ENCODE measurements at regions not wholly inside any gene's neighbourhood (a gene's known extent, or its start where the extent isn't known, plus 50 kb on each side); places are given as distances from the start of the nearest gene placed in this dataset.

DNA sequence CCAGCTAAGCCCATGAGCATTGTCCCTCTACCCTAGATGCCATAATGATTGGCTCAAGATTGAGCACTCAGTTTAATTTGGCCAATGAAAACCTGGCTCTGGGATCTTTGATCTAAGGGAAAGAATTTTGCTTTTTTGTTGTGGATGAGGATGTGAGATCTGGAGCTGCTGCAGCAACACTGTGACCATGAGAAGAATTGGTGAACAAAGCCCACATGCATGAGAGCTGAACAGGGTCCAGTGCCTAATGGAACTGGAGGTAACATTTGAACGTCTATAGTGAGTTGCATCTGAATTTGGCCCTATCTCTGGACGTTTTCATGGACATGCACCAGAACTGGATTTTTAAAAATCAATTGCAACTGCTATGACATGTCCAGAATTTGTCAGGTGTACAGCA is 338.6 kb downstream of the AACS start:
- ATAC-seq (replicated peaks; ENCODE audit: extremely low read depth, poor library complexity, severe bottlenecking), result no peak
- H3K4me1 Mint-ChIP-seq, result no peaks in the 10 kb centered on the region
- H3K4me3 Mint-ChIP-seq, result no peak overlapping the region
- no peaks in the 10 kb centered on the region for H3K9me3 Mint-ChIP-seq
- H3K27ac Mint-ChIP-seq (ENCODE audit: low read depth), result no peak overlapping the region
- peaks cover 13% of the 10 kb centered on the region for H3K27me3 Mint-ChIP-seq
- no peak for DNase-seq (ENCODE audit: low spot score in 2 of 2)
- peaks cover 2% of the 10 kb centered on the region for H3K36me3 Mint-ChIP-seq (ENCODE audit: insufficient read depth)

DNA sequence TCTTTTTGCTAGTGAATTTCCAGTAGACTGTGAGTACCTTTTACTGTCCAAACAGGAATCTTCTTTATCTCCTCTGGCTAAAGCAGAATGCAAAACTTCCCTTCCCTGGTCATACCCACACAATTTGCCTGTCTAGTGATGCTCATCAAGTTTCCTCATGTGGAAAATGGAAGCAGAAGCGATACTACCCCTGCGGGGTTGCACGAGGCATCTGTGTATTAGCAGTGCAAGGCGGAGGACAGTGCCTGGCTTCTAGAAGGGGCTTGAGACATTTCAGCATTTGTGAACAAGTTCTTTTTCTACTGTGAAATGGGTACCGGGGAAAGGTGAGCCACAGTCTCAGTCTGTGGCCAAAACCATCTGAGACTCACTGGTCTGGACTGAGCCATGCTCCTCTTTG is 340.9 kb downstream of the AACS start:
- Mint-ChIP-seq H3K27me3 (peaks cover 13% of the 10 kb centered on the region), H3K27ac (ENCODE audit: low read depth) (no peak overlapping the region)

DNA sequence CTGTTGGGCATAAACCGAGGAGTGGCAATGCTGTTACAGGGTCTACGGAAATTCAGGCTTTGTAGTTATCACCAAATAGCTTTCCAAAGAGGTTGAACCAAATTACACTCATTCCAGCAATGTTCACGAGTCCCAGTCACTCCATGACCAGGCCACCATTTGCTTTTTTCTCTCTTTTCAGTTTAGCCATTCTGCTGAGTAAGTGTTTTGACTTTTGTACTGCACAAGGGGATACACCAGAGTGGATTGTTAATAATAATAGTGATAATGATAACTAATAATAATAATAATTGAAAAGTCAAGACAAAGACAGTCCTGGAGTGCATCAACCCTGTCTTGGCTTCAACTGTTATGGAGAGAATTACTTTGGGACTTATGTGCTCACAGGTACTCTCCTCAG is 343.5 kb downstream of the AACS start:
- H3K27ac Mint-ChIP-seq (ENCODE audit: low read depth), result no peak overlapping the region
- peaks cover 13% of the 10 kb centered on the region for H3K27me3 Mint-ChIP-seq
- H3K9me3 Mint-ChIP-seq, result peaks cover 11% of the 10 kb centered on the region
- H3K36me3 Mint-ChIP-seq (ENCODE audit: insufficient read depth), result no peaks in the 10 kb centered on the region
- no peak overlapping the region for H3K4me3 Mint-ChIP-seq
- DNase-seq (ENCODE audit: low spot score in 2 of 2) (no peak), ATAC-seq (replicated peaks; ENCODE audit: extremely low read depth, poor library complexity, severe bottlenecking) (no peak)
- H3K4me1 Mint-ChIP-seq, result no peaks in the 10 kb centered on the region

More for the DNA sequence above, 340.9 kb downstream of the AACS start:
- no peak for ATAC-seq (replicated peaks; ENCODE audit: extremely low read depth, poor library complexity, severe bottlenecking)
- Mint-ChIP-seq H3K36me3 (ENCODE audit: insufficient read depth) (peaks cover under 1% of the 10 kb centered on the region), H3K4me3 (no peak overlapping the region), H3K4me1 (no peaks in the 10 kb centered on the region), H3K9me3 (no peaks in the 10 kb centered on the region)
- DNase-seq (ENCODE audit: low spot score in 2 of 2), result no peak

DNA sequence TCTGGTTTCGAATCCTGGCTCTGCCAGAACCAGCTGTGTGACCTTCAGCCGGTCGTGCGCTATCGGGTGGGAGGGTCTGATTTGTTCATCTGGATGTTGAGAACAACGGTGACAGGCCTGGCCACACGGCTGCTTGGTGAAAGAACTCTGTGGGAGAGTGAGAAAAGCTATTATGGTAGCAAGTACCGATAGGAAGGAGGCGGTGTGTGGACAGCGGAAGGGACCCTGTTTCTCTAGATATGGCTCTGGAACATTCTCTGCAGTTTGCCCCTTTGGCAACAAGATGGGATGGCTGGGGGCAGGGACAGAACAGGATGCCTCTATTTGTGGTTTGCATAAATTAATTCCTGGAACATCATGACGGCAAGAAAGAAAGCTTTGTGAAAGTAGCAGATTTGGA is 347.3 kb downstream of the AACS start:
- DNase-seq (ENCODE audit: low spot score in 2 of 2) (no peak), ATAC-seq (replicated peaks; ENCODE audit: extremely low read depth, poor library complexity, severe bottlenecking) (no peak)
- H3K4me3 Mint-ChIP-seq, result no peak overlapping the region
- no peak overlapping the region for H3K27ac Mint-ChIP-seq (ENCODE audit: low read depth)
- H3K9me3 Mint-ChIP-seq, result peaks cover 11% of the 10 kb centered on the region
- H3K36me3 Mint-ChIP-seq (ENCODE audit: insufficient read depth), result no peaks in the 10 kb centered on the region
- no peaks in the 10 kb centered on the region for H3K4me1 Mint-ChIP-seq
- no peaks in the 10 kb centered on the region for H3K27me3 Mint-ChIP-seq

DNA sequence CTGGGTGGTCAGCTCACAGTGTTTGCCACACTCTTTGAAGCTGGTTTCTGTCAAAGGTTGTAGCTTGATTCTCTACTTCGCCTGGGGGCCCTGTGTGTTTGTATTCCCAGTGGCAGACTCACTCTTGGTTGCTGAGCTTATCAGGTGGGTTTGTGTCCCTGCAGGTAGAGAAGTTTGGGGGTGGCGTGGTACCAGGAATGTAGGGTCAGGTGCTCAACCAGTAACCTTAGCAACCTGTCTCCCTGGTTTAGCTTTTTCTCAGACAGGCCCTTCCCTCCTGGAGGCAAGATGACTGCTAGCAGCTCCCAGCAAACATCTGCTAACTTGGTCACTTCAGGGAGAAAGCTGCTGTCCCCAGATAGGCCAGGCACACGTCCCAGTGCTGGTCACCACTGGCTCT is 352.2 kb downstream of the AACS start:
- Mint-ChIP-seq H3K27ac (ENCODE audit: low read depth) (no peak overlapping the region), H3K4me3 (no peak overlapping the region), H3K4me1 (no peaks in the 10 kb centered on the region), H3K36me3 (ENCODE audit: insufficient read depth) (no peaks in the 10 kb centered on the region), H3K9me3 (peaks cover 11% of the 10 kb centered on the region), H3K27me3 (no peaks in the 10 kb centered on the region)
- DNase-seq (ENCODE audit: low spot score in 2 of 2), result no peak
- no peak for ATAC-seq (replicated peaks; ENCODE audit: extremely low read depth, poor library complexity, severe bottlenecking)

DNA sequence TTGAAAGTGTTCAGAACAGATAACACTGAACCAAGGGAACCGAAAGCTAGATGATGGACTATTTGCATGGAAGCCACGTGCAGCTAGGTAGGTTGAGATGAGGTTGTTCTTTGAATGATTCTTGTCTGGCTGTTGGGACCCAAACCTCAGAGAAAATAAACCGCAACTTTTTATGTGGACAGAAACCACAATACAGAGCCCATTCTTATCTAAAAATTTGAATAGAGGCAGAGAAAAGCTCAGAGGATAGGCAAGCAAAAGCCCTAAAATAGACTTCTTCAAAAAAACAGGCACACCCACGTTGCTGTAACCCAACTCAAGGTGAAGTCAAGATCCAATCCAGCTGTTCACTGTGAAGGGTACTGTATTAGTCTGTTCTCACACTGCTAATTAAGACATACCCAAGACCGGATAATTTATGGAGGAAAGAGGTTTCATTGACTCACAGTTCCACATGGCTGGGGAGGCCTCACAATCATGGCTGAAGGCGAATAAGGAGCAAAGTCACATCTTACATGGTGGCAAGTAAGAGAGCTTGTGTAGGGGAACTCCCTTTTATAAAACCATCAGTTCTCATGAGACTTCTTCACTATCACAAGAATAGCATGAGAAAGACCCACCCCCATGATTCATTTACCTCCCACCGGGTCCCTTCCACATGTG is 353.8 kb downstream of the AACS start:
- ATAC-seq (replicated peaks; ENCODE audit: extremely low read depth, poor library complexity, severe bottlenecking) (no peak), DNase-seq (ENCODE audit: low spot score in 2 of 2) (no peak)
- Mint-ChIP-seq H3K4me1 (no peaks in the 10 kb centered on the region), H3K9me3 (peaks cover 6% of the 10 kb centered on the region), H3K27me3 (no peaks in the 10 kb centered on the region), H3K4me3 (no peak overlapping the region), H3K27ac (ENCODE audit: low read depth) (no peak overlapping the region), H3K36me3 (ENCODE audit: insufficient read depth) (no peaks in the 10 kb centered on the region)

DNA sequence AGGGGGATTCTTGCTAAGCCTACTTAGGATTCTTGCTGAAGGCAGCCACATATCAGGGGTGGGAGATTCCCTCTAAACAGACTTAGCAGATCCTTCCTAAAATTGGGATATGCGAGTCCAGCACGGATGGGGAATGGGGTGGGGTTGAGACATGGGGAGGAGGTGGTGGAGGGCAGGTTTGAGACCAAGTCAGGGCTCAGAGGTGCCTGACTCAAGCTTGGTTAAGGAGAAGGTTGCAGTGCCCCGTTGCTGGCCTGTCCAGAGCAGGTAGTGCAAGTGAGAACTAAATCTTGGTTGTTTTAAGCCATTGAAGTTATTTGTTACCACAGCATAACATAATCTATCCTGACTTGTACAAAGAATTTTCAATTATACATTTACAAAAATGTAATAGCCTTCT is 359.7 kb downstream of the AACS start:
- Mint-ChIP-seq H3K4me3 (no peak overlapping the region), H3K27me3 (peaks cover 2% of the 10 kb centered on the region), H3K4me1 (no peaks in the 10 kb centered on the region), H3K27ac (ENCODE audit: low read depth) (no peak overlapping the region), H3K9me3 (peaks cover 6% of the 10 kb centered on the region), H3K36me3 (ENCODE audit: insufficient read depth) (no peaks in the 10 kb centered on the region)
- DNase-seq (ENCODE audit: low spot score in 2 of 2) (no peak), ATAC-seq (replicated peaks; ENCODE audit: extremely low read depth, poor library complexity, severe bottlenecking) (no peak)

DNA sequence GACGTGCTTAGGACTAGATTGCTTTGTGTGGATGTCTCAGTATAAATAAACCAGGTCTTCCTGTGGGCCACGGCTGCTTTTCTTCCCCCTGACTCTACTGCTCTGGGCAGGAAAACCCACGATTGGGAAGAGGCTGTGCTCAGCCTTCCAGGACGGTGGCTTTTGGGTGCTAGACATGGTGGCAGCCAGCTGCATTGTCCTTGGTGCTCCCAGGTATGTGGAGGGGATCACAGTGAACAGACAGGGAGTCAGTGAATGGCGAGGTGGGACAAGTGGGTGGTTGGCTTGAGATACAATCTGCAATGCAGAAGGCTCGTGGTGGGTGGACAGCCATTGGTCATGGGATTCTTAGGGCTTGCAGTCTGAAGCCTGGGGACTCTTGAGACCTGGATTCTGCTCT is 366.3 kb downstream of the AACS start:
- Mint-ChIP-seq H3K9me3 (no peaks in the 10 kb centered on the region), H3K4me1 (no peaks in the 10 kb centered on the region), H3K27me3 (peaks cover 10% of the 10 kb centered on the region), H3K27ac (ENCODE audit: low read depth) (no peak overlapping the region), H3K36me3 (ENCODE audit: insufficient read depth) (no peaks in the 10 kb centered on the region), H3K4me3 (no peak overlapping the region)
- DNase-seq (ENCODE audit: low spot score in 2 of 2), result no peak
- no peak for ATAC-seq (replicated peaks; ENCODE audit: extremely low read depth, poor library complexity, severe bottlenecking)

DNA sequence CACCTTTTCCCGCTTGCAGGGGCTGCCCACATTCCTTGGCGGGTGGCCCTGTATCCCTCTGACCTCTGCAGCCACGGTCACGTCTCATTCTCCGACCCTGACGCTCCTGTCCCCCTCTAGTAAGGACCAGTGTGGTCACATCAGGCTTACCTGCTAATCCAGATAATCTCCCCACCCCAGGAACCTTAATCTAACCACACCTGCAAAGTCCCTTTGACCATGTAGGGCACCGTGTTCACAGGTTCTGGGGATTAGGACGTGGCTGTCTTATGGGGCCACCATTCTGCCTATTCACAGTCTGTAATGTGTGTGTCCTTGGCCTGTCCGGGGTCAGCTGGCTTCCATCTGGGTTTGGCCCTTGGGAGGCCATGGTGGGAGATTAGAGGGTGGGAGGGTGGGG is 368.9 kb downstream of the AACS start:
- peaks cover 10% of the 10 kb centered on the region for H3K27me3 Mint-ChIP-seq
- no peaks in the 10 kb centered on the region for H3K36me3 Mint-ChIP-seq (ENCODE audit: insufficient read depth)
- no peak overlapping the region for H3K27ac Mint-ChIP-seq (ENCODE audit: low read depth)
- no peaks in the 10 kb centered on the region for H3K4me1 Mint-ChIP-seq
- ATAC-seq (replicated peaks; ENCODE audit: extremely low read depth, poor library complexity, severe bottlenecking) (no peak), DNase-seq (ENCODE audit: low spot score in 2 of 2) (no peak)
- H3K9me3 Mint-ChIP-seq, result no peaks in the 10 kb centered on the region
- no peak overlapping the region for H3K4me3 Mint-ChIP-seq

DNA sequence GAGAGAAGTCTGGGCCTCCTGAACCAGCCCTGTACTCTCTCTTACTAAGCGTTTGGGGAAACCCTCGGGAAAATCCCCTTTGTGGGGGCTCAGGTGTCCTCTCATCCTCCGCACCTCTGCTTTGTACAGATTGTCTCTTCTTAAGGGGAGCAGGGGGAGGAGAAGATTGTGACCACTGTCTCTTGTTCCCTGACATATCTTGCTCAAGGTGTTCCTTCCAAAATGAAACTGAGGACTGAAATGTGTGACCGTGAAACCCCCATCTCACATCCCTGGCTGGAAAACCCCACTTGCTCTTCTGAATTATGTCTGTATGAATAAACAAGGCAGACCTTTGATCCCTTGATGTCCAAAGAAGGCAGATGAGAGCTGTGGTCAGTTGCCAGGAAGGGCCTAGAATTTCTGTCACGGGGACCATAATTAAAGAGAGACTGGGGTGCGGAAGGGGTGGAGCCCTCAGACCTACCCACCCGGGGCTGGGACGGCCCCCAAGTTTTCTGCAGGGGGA is 369.8 kb downstream of the AACS start:
- no peaks in the 10 kb centered on the region for H3K36me3 Mint-ChIP-seq (ENCODE audit: insufficient read depth)
- ATAC-seq (replicated peaks; ENCODE audit: extremely low read depth, poor library complexity, severe bottlenecking) (no peak), DNase-seq (ENCODE audit: low spot score in 2 of 2) (no peak)
- H3K27me3 Mint-ChIP-seq, result peaks cover 8% of the 10 kb centered on the region
- H3K4me3 Mint-ChIP-seq, result no peak overlapping the region
- H3K27ac Mint-ChIP-seq (ENCODE audit: low read depth), result no peak overlapping the region
- no peaks in the 10 kb centered on the region for H3K4me1 Mint-ChIP-seq
- no peaks in the 10 kb centered on the region for H3K9me3 Mint-ChIP-seq

DNA sequence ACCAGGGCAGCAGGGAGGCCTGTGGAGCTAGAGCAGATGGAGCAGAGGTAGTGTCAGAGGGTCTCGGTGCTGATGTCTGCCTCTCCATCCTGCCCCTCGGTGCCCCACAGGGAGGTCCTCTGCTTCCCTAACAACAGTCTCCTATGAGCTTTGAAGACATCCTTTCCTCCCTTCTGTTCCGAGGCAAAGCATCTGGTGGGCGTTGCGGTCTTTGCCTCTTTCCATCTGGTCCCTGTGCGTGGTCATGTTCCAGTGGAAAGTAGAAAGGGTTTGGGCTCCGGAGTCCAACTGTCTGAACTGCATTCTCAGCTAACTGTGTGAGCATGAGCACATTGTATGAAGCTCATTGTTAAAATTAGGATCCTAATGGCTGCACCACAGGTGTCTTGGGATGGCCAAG is 370.6 kb downstream of the AACS start:
- Mint-ChIP-seq H3K27me3 (no peaks in the 10 kb centered on the region), H3K27ac (ENCODE audit: low read depth) (no peak overlapping the region), H3K36me3 (ENCODE audit: insufficient read depth) (no peaks in the 10 kb centered on the region), H3K4me3 (no peak overlapping the region), H3K4me1 (no peaks in the 10 kb centered on the region), H3K9me3 (no peaks in the 10 kb centered on the region)
- no peak for ATAC-seq (replicated peaks; ENCODE audit: extremely low read depth, poor library complexity, severe bottlenecking)
- no peak for DNase-seq (ENCODE audit: low spot score in 2 of 2)

DNA sequence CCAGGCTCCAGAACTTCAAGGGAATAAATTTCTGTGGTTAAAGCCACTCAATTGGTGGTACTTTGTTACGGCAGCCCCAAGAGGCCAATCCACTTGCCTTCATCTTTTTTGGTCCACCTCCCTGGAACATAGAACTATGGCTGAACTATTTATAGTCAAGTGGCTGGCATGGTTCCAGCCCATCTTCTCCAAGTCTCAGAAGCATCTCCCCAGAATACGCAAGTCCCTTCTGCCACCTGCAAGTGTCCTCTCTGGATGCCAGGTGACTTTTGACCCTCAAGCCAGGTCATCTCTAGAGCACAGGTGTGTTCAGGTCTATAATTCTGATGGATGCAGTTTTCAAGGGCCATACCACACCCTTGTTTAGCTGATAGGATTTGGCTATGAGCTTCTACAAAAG is 371.5 kb downstream of the AACS start:
- Mint-ChIP-seq H3K9me3 (no peaks in the 10 kb centered on the region), H3K4me3 (no peak overlapping the region), H3K27ac (ENCODE audit: low read depth) (no peak overlapping the region), H3K36me3 (ENCODE audit: insufficient read depth) (no peaks in the 10 kb centered on the region), H3K4me1 (no peaks in the 10 kb centered on the region), H3K27me3 (no peaks in the 10 kb centered on the region)
- ATAC-seq (replicated peaks; ENCODE audit: extremely low read depth, poor library complexity, severe bottlenecking) (no peak), DNase-seq (ENCODE audit: low spot score in 2 of 2) (no peak)

DNA sequence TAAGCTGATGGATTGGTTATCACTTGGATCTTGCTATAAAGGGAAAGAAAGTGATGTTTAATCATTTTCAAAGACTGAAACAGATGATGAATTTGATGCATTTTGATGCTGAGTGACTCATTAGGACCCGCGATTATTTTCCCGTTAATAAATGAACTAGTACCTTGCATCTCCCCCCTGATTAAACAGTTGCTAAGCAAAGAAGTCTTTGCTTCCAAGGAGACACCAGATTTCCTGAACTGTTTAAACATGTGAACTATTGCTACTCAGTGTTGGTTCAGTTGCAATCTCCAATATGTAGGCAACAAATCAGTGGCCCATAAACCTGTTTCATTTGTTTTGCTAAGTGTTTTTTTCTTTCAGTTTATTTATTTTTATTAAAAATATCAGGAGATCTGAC is 375.2 kb downstream of the AACS start:
- no peaks in the 10 kb centered on the region for H3K27me3 Mint-ChIP-seq
- no peak for ATAC-seq (replicated peaks; ENCODE audit: extremely low read depth, poor library complexity, severe bottlenecking)
- H3K4me1 Mint-ChIP-seq, result no peaks in the 10 kb centered on the region
- H3K36me3 Mint-ChIP-seq (ENCODE audit: insufficient read depth), result no peaks in the 10 kb centered on the region
- no peak for DNase-seq (ENCODE audit: low spot score in 2 of 2)
- no peaks in the 10 kb centered on the region for H3K9me3 Mint-ChIP-seq
- H3K27ac Mint-ChIP-seq (ENCODE audit: low read depth), result no peak overlapping the region
- no peak overlapping the region for H3K4me3 Mint-ChIP-seq
